Caco-2 (cell line): ENCODE measurements at regions not wholly inside any gene's neighbourhood (a gene's known extent, or its start where the extent isn't known, plus 50 kb on each side); places are given as distances from the start of the nearest gene placed in this dataset.
A peak's percentile ranks its signal among the peaks of the same experiment; 100 is the strongest.

Experiments used
- BruUV-seq: library from RNA; stranded (reverse); fragments of 400-500 nt; replicated peaks from 2 replicates; lab custom pipeline; 2021; lab: Mats Ljungman, UMichigan
- CTCF ChIA-PET: fragments of 300-600 bp; sonication (Branson Sonifier 250); formaldehyde crosslinking; loops from one replicate; lab custom pipeline; 2022; ENCODE audit warnings: antibody characterized with exemption; lab: Charles Lee
- POLR2A ChIA-PET: fragments of 300-600 bp; sonication (Branson Sonifier 250); formaldehyde crosslinking; loops from one replicate; lab custom pipeline; 2022; ENCODE audit warnings: antibody characterized with exemption; lab: Charles Lee
- DNase-seq, 2 experiments: peaks; one replicate each; pipeline versions ENCODE4 v3.0.0 to v3.0.0-alpha.2; 2020 to 2022
- H3K27me3 ChIP-seq: replicated peaks from 2 replicates; pipeline ENCODE4 v1.6.0; 2011; ENCODE audit warnings: low read length; ENCODE audit not compliant: control insufficient read depth, insufficient read depth
- H3K36me3 ChIP-seq: 2 replicates; pipeline ENCODE4 v1.5.1; 2011; ENCODE audit warnings: low read length; ENCODE audit not compliant: control insufficient read depth, insufficient read depth
- H3K4me1 ChIP-seq: fragments of 250-450 bp; sonication (Bioruptor Pico); 2 replicates; pipeline ENCODE4 v1.5.1; 2020; ENCODE audit warnings: mild to moderate bottlenecking
- H3K4me3 ChIP-seq: 2 replicates; pipeline ENCODE4 v1.5.1; 2011; ENCODE audit warnings: low read depth, mild to moderate bottlenecking, control low read depth, low read length
- H3K9me3 ChIP-seq: fragments of 250-450 bp; sonication (Bioruptor Pico); 2 replicates; pipeline ENCODE4 v1.5.1; 2020; ENCODE audit warnings: mild to moderate bottlenecking, moderate library complexity
- H3K27ac Mint-ChIP-seq: one replicate; pipeline ENCODE4 v1.8.0; 2022; ENCODE audit warnings: mixed read lengths; ENCODE audit not compliant: unreplicated experiment
- H3K27me3 Mint-ChIP-seq: one replicate; pipeline ENCODE4 v1.8.0; 2022; ENCODE audit warnings: mixed read lengths; ENCODE audit not compliant: insufficient read depth, unreplicated experiment
- H3K36me3 Mint-ChIP-seq: one replicate; pipeline ENCODE4 v1.8.0; 2022; ENCODE audit warnings: mild to moderate bottlenecking, mixed read lengths; ENCODE audit not compliant: insufficient read depth, unreplicated experiment
- H3K4me1 Mint-ChIP-seq: one replicate; pipeline ENCODE4 v1.8.0; 2022; ENCODE audit warnings: low read depth, mixed read lengths; ENCODE audit not compliant: unreplicated experiment
- H3K4me3 Mint-ChIP-seq: one replicate; pipeline ENCODE4 v1.8.0; 2022; ENCODE audit warnings: mild to moderate bottlenecking, moderate library complexity, mixed read lengths; ENCODE audit not compliant: unreplicated experiment
- H3K9me3 Mint-ChIP-seq: one replicate; pipeline ENCODE4 v1.8.0; 2022; ENCODE audit warnings: mixed read lengths; ENCODE audit not compliant: unreplicated experiment
- intact Hi-C: fragments of 100-400 bp; cut with micrococcal nuclease; formaldehyde crosslinking; loops from one replicate; pipeline ENCODE4 v1.10.0; 2022; ENCODE audit not compliant: unreplicated experiment
- TF ChIP-seq, protein P1 (sequence below), 2 experiments: fragments of 200-600 bp in 1 of 2; IDR thresholded peaks; 1 replicate in 1 of 2; 2 replicates in 1 of 2; pipeline versions ENCODE4 v1.5.1 to v1.8.0; 2011 to 2022; ENCODE audit warnings: antibody characterized with exemption in 1 of 2, control low read depth in 1 of 2, inconsistent platforms in 1 of 2, low read depth in 1 of 2, low read length in 1 of 2, mild to moderate bottlenecking in 1 of 2, moderate library complexity in 1 of 2; ENCODE audit not compliant: insufficient read depth in 1 of 2, severe bottlenecking in 1 of 2, unreplicated experiment in 1 of 2

GRCh38 chr7:25386311-25386744, 158.0 kb upstream of the NPVF start:
- Mint-ChIP-seq H3K27me3 (peaks cover 25% of the 10 kb centered on the region), H3K27ac (no peak overlapping the region), H3K4me1 (no peaks in the 10 kb centered on the region), H3K9me3 (no peaks in the 10 kb centered on the region), H3K4me3 (no peak overlapping the region), H3K36me3 (no peaks in the 10 kb centered on the region)
- no peaks in the 10 kb centered on the region for H3K36me3 ChIP-seq
- no peaks in the 10 kb centered on the region for H3K9me3 ChIP-seq
- H3K4me1 ChIP-seq = no peaks in the 10 kb centered on the region
- intact Hi-C loops = no loop called here
- BruUV-seq = no TSS peak
- no peak overlapping the region for H3K4me3 ChIP-seq
- H3K27me3 ChIP-seq = no peaks in the 10 kb centered on the region
- no peak for DNase-seq
- POLR2A ChIA-PET = no interaction called here
- TF ChIP-seq, protein P1, sequence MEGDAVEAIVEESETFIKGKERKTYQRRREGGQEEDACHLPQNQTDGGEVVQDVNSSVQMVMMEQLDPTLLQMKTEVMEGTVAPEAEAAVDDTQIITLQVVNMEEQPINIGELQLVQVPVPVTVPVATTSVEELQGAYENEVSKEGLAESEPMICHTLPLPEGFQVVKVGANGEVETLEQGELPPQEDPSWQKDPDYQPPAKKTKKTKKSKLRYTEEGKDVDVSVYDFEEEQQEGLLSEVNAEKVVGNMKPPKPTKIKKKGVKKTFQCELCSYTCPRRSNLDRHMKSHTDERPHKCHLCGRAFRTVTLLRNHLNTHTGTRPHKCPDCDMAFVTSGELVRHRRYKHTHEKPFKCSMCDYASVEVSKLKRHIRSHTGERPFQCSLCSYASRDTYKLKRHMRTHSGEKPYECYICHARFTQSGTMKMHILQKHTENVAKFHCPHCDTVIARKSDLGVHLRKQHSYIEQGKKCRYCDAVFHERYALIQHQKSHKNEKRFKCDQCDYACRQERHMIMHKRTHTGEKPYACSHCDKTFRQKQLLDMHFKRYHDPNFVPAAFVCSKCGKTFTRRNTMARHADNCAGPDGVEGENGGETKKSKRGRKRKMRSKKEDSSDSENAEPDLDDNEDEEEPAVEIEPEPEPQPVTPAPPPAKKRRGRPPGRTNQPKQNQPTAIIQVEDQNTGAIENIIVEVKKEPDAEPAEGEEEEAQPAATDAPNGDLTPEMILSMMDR (IDR thresholded peaks at IDR 0.05; ENCODE audit: insufficient read depth in 1 of 2, low read depth in 1 of 2, low read length in 1 of 2, severe bottlenecking in 1 of 2, unreplicated experiment in 1 of 2) = no peak
- CTCF ChIA-PET = interaction anchor here (1.3 kb wide), 1 partner anchor 126 kb away, joined by 4 read pairs; no protein-coding TSS in a partner anchor

DNA sequence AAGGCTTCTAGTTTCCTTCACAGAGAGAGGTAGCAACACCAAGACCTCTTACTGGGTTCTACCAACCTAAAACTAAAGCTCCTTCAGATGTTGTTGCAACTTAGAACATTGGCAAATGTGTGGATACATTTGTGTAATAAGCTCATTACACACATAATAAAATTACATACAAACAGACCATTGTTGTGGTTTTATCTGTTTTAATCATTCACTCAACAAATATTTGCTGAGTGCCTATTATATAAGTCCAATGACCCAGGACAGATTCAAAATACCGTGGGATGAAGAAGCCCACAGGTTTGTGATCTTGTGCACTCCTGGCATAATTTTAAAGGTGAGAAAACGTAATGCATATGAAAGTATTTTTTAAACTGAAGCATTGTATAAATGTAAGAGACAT, 160.4 kb upstream of the NPVF start:
- Mint-ChIP-seq H3K36me3 (no peaks in the 10 kb centered on the region), H3K27ac (no peak overlapping the region), H3K4me3 (no peak overlapping the region), H3K9me3 (no peaks in the 10 kb centered on the region), H3K27me3 (peaks cover 18% of the 10 kb centered on the region), H3K4me1 (no peaks in the 10 kb centered on the region)
- no peak for DNase-seq
- no peak overlapping the region for H3K4me3 ChIP-seq
- H3K4me1 ChIP-seq = no peaks in the 10 kb centered on the region
- no peaks in the 10 kb centered on the region for H3K27me3 ChIP-seq
- intact Hi-C loops = loop anchor here (1.0 kb wide), 1 partner anchor 129 kb away; no protein-coding TSS in a partner anchor
- no peaks in the 10 kb centered on the region for H3K36me3 ChIP-seq
- no peaks in the 10 kb centered on the region for H3K9me3 ChIP-seq
- CTCF ChIA-PET = interaction anchor here (0.6 to 1.4 kb wide), 3 partner anchors 129 to 133 kb away, joined by 3 to 6 read pairs (median 4); no protein-coding TSS in a partner anchor
- BruUV-seq = no TSS peak
- TF ChIP-seq, protein P1 (IDR thresholded peaks at IDR 0.05; ENCODE audit: insufficient read depth in 1 of 2, low read depth in 1 of 2, low read length in 1 of 2, severe bottlenecking in 1 of 2, unreplicated experiment in 1 of 2) = no peak
- POLR2A ChIA-PET = no interaction called here

- Mint-ChIP-seq H3K4me3 (no peak overlapping the region), H3K4me1 (no peaks in the 10 kb centered on the region), H3K27ac (no peak overlapping the region), H3K27me3 (peaks cover 13% of the 10 kb centered on the region), H3K9me3 (no peaks in the 10 kb centered on the region), H3K36me3 (no peaks in the 10 kb centered on the region)
- no peak overlapping the region for H3K4me3 ChIP-seq
- DNase-seq = peak in 1 of 2 experiments; percentile 32
- intact Hi-C loops = loop anchor here (1.0 kb wide), 1 partner anchor 130 kb away; no protein-coding TSS in a partner anchor
- TF ChIP-seq, protein P1 (IDR thresholded peaks at IDR 0.05; ENCODE audit: insufficient read depth in 1 of 2, low read depth in 1 of 2, low read length in 1 of 2, severe bottlenecking in 1 of 2, unreplicated experiment in 1 of 2) = peak; percentile 35 to 45
- POLR2A ChIA-PET = no interaction called here
- H3K4me1 ChIP-seq = no peaks in the 10 kb centered on the region
- CTCF ChIA-PET = interaction anchor here (0.5 to 1.4 kb wide), 3 partner anchors 130 to 185 kb away, joined by 3 to 6 read pairs (median 3); no protein-coding TSS in a partner anchor
- no peaks in the 10 kb centered on the region for H3K9me3 ChIP-seq
- no peaks in the 10 kb centered on the region for H3K36me3 ChIP-seq
- BruUV-seq = no TSS peak
- no peaks in the 10 kb centered on the region for H3K27me3 ChIP-seq
These were observed 161.3 kb upstream of the NPVF start for GRCh38 chr7:25389489-25390106.
